ENCODE measurements at regions not wholly inside any gene's neighbourhood (a gene's known extent, or its start where the extent isn't known, plus 50 kb on each side); places are given as distances from the start of the nearest gene placed in this dataset.

DNA sequence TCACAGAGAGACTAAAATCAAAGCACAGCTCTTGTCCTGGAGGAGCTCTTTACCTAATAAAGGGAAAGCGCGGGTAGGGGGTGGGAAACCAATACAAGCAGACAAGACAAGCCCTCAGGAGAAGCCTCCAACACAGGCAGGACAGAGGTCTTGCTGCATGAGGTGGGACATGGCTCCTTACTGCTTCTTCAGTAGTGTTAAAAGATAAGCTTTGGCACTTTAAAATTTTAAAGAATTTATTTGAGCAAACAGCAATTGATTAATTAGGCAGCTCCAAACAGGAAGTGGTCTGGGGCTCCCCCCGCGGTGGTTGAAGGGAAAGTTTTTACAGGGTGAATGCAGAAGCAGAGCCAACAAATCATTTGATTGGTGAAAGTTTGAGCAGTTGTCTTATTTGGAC lies 50.3 kb upstream of the MACC1 start:
- Histone ChIP-seq H3K9me3 (ENCODE audit: control insufficient read depth, low read length) (no peaks in the 10 kb centered on the region), H3K36me3 (ENCODE audit: control insufficient read depth in 1 of 2, insufficient read depth in 2 of 2, low read depth in 1 of 2, low read length in 2 of 2) (no peaks in the 10 kb centered on the region), H3K4ac (ENCODE audit: low read depth in 1 of 2, low read length in 2 of 2) (no peak overlapping the region), H2BK5ac (ENCODE audit: low read depth, low read length, poor library complexity, severe bottlenecking) (no peak overlapping the region), H4K91ac (ENCODE audit: low read length) (no peak overlapping the region), H3K27ac (ENCODE audit: low read length, poor library complexity, severe bottlenecking) (no peak overlapping the region), H3K79me1 (replicated peaks; ENCODE audit: low read length, poor library complexity, severe bottlenecking) (no peaks in the 10 kb centered on the region), H2BK12ac (ENCODE audit: low read length in 2 of 2) (no peak overlapping the region), H3K9ac (ENCODE audit: low read length) (no peak overlapping the region), H3K18ac (ENCODE audit: low read depth in 1 of 2, low read length in 2 of 2) (no peak overlapping the region), H3K4me3 (ENCODE audit: insufficient read depth in 1 of 2, low read depth in 1 of 2, low read length in 2 of 2) (no peak overlapping the region), H2AFZ (ENCODE audit: low read depth, low read length) (no peak overlapping the region), H3K4me2 (ENCODE audit: low read length, poor library complexity, severe bottlenecking) (no peak overlapping the region), H3K4me1 (ENCODE audit: control insufficient read depth, insufficient read depth, low read depth, low read length) (no peaks in the 10 kb centered on the region), H3K14ac (ENCODE audit: low read length in 2 of 2) (no peak overlapping the region), H2AK5ac (ENCODE audit: low read length, severe bottlenecking) (no peak overlapping the region), H2BK15ac (ENCODE audit: low read depth, poor library complexity, severe bottlenecking) (no peak overlapping the region), H4K8ac (ENCODE audit: low read length) (no peak overlapping the region), H3K27me3 (ENCODE audit: control insufficient read depth in 1 of 2, insufficient read depth in 1 of 2, low read length in 2 of 2) (no peaks in the 10 kb centered on the region), H2BK120ac (ENCODE audit: low read depth, low read length) (no peak overlapping the region), H3K23ac (ENCODE audit: low read length in 2 of 2) (no peak overlapping the region)
- DNase-seq: no peak
- 58% methylated on average over 4 of the region's 4 CpGs for WGBS

GRCh38 chr7:20268824-20269223 lies 51.6 kb upstream of the MACC1 start:
- no peaks in the 10 kb centered on the region for H3K9me3 ChIP-seq (ENCODE audit: control insufficient read depth, low read length)
- no peak overlapping the region for H3K4me3 ChIP-seq (ENCODE audit: insufficient read depth in 1 of 2, low read depth in 1 of 2, low read length in 2 of 2)
- DNase-seq: peak; percentile 41
- H3K36me3 ChIP-seq (ENCODE audit: control insufficient read depth in 1 of 2, insufficient read depth in 2 of 2, low read depth in 1 of 2, low read length in 2 of 2): no peaks in the 10 kb centered on the region
- no peak overlapping the region for H4K8ac ChIP-seq (ENCODE audit: low read length)
- WGBS: 94% methylated on average over 1 of the region's 1 CpG
- H2AK5ac ChIP-seq (ENCODE audit: low read length, severe bottlenecking): no peak overlapping the region
- no peak overlapping the region for H2BK15ac ChIP-seq (ENCODE audit: low read depth, poor library complexity, severe bottlenecking)
- H2BK120ac ChIP-seq (ENCODE audit: low read depth, low read length): no peak overlapping the region
- no peak overlapping the region for H4K91ac ChIP-seq (ENCODE audit: low read length)
- no peak overlapping the region for H2BK12ac ChIP-seq (ENCODE audit: low read length in 2 of 2)
- H2AFZ ChIP-seq (ENCODE audit: low read depth, low read length): no peak overlapping the region
- H3K4me2 ChIP-seq (ENCODE audit: low read length, poor library complexity, severe bottlenecking): no peak overlapping the region
- no peaks in the 10 kb centered on the region for H3K79me1 ChIP-seq (replicated peaks; ENCODE audit: low read length, poor library complexity, severe bottlenecking)
- H3K14ac ChIP-seq (ENCODE audit: low read length in 2 of 2): no peak overlapping the region
- no peak overlapping the region for H3K18ac ChIP-seq (ENCODE audit: low read depth in 1 of 2, low read length in 2 of 2)
- no peak overlapping the region for H2BK5ac ChIP-seq (ENCODE audit: low read depth, low read length, poor library complexity, severe bottlenecking)
- no peak overlapping the region for H3K4ac ChIP-seq (ENCODE audit: low read depth in 1 of 2, low read length in 2 of 2)
- no peak overlapping the region for H3K27ac ChIP-seq (ENCODE audit: low read length, poor library complexity, severe bottlenecking)
- H3K27me3 ChIP-seq (ENCODE audit: control insufficient read depth in 1 of 2, insufficient read depth in 1 of 2, low read length in 2 of 2): no peaks in the 10 kb centered on the region
- H3K4me1 ChIP-seq (ENCODE audit: control insufficient read depth, insufficient read depth, low read depth, low read length): no peaks in the 10 kb centered on the region
- no peak overlapping the region for H3K23ac ChIP-seq (ENCODE audit: low read length in 2 of 2)
- peak overlapping the region; percentile 44 for H3K9ac ChIP-seq (ENCODE audit: low read length)

- Histone ChIP-seq H3K4me2 (ENCODE audit: low read length, poor library complexity, severe bottlenecking) (no peak overlapping the region), H3K18ac (ENCODE audit: low read depth in 1 of 2, low read length in 2 of 2) (no peak overlapping the region), H4K91ac (ENCODE audit: low read length) (no peak overlapping the region)
Observed at GRCh38 chr7:20269726-20270125, 52.5 kb upstream of the MACC1 start.

DNA sequence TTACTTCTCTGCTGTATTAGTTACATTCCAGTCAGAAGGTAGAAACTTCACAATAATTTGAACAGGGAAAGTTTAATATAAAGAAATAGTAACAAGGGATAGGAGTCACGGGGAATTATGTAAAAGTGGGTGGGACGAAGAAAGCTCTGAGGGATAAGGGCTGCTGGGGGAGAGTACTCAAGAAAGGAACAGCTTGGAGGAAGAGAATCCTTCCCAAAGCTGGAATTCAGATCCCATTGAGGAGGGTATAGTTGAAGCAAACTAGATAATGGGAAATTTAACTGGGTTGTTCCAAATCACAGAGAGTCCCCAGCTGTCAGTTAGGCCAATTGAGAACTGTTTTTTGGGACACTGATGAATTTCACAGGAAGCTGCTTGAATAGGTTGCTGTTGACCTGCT lies 53.2 kb upstream of the MACC1 start:
- Histone ChIP-seq H3K4me2 (ENCODE audit: low read length, poor library complexity, severe bottlenecking) (no peak overlapping the region), H3K27ac (ENCODE audit: low read length, poor library complexity, severe bottlenecking) (no peak overlapping the region), H3K14ac (ENCODE audit: low read length in 2 of 2) (no peak overlapping the region), H3K27me3 (ENCODE audit: control insufficient read depth in 1 of 2, insufficient read depth in 1 of 2, low read length in 2 of 2) (no peaks in the 10 kb centered on the region), H3K79me1 (replicated peaks; ENCODE audit: low read length, poor library complexity, severe bottlenecking) (no peaks in the 10 kb centered on the region), H3K9me3 (ENCODE audit: control insufficient read depth, low read length) (no peaks in the 10 kb centered on the region), H2BK12ac (ENCODE audit: low read length in 2 of 2) (no peak overlapping the region), H4K8ac (ENCODE audit: low read length) (no peak overlapping the region), H3K4ac (ENCODE audit: low read depth in 1 of 2, low read length in 2 of 2) (no peak overlapping the region), H3K23ac (ENCODE audit: low read length in 2 of 2) (no peak overlapping the region), H2AFZ (ENCODE audit: low read depth, low read length) (no peak overlapping the region), H3K9ac (ENCODE audit: low read length) (no peak overlapping the region), H3K18ac (ENCODE audit: low read depth in 1 of 2, low read length in 2 of 2) (no peak overlapping the region), H3K36me3 (ENCODE audit: control insufficient read depth in 1 of 2, insufficient read depth in 2 of 2, low read depth in 1 of 2, low read length in 2 of 2) (no peaks in the 10 kb centered on the region), H3K4me3 (ENCODE audit: insufficient read depth in 1 of 2, low read depth in 1 of 2, low read length in 2 of 2) (no peak overlapping the region), H2BK120ac (ENCODE audit: low read depth, low read length) (no peak overlapping the region), H4K91ac (ENCODE audit: low read length) (no peak overlapping the region), H2AK5ac (ENCODE audit: low read length, severe bottlenecking) (no peak overlapping the region), H3K4me1 (ENCODE audit: control insufficient read depth, insufficient read depth, low read depth, low read length) (no peaks in the 10 kb centered on the region), H2BK15ac (ENCODE audit: low read depth, poor library complexity, severe bottlenecking) (no peak overlapping the region), H2BK5ac (ENCODE audit: low read depth, low read length, poor library complexity, severe bottlenecking) (no peak overlapping the region)
- no peak for DNase-seq
- WGBS: 91% methylated on average over 2 of the region's 2 CpGs

More at GRCh38 chr7:20269726-20270125, 52.5 kb upstream of the MACC1 start:
- Histone ChIP-seq H3K23ac (ENCODE audit: low read length in 2 of 2) (no peak overlapping the region), H2BK15ac (ENCODE audit: low read depth, poor library complexity, severe bottlenecking) (no peak overlapping the region), H3K4me3 (ENCODE audit: insufficient read depth in 1 of 2, low read depth in 1 of 2, low read length in 2 of 2) (no peak overlapping the region), H3K9ac (ENCODE audit: low read length) (no peak overlapping the region), H2BK120ac (ENCODE audit: low read depth, low read length) (no peak overlapping the region), H3K4me1 (ENCODE audit: control insufficient read depth, insufficient read depth, low read depth, low read length) (no peaks in the 10 kb centered on the region), H2BK5ac (ENCODE audit: low read depth, low read length, poor library complexity, severe bottlenecking) (no peak overlapping the region), H4K8ac (ENCODE audit: low read length) (no peak overlapping the region), H3K9me3 (ENCODE audit: control insufficient read depth, low read length) (no peaks in the 10 kb centered on the region), H2AFZ (ENCODE audit: low read depth, low read length) (no peak overlapping the region), H3K27me3 (ENCODE audit: control insufficient read depth in 1 of 2, insufficient read depth in 1 of 2, low read length in 2 of 2) (no peaks in the 10 kb centered on the region), H2BK12ac (ENCODE audit: low read length in 2 of 2) (no peak overlapping the region), H3K14ac (ENCODE audit: low read length in 2 of 2) (no peak overlapping the region), H2AK5ac (ENCODE audit: low read length, severe bottlenecking) (no peak overlapping the region), H3K79me1 (replicated peaks; ENCODE audit: low read length, poor library complexity, severe bottlenecking) (no peaks in the 10 kb centered on the region), H3K27ac (ENCODE audit: low read length, poor library complexity, severe bottlenecking) (no peak overlapping the region), H3K4ac (ENCODE audit: low read depth in 1 of 2, low read length in 2 of 2) (no peak overlapping the region), H3K36me3 (ENCODE audit: control insufficient read depth in 1 of 2, insufficient read depth in 2 of 2, low read depth in 1 of 2, low read length in 2 of 2) (no peaks in the 10 kb centered on the region)
- DNase-seq: peak; percentile 15

All from mesenchymal stem cell (in vitro differentiated cells and primary cell).